ENCODE measurements at regions not wholly inside any gene's neighbourhood (a gene's known extent, or its start where the extent isn't known, plus 50 kb on each side); places are given as distances from the start of the nearest gene placed in this dataset.

- no peak overlapping the region for H3K4me2 ChIP-seq (ENCODE audit: unreplicated experiment)
- H3K9me2 ChIP-seq (ENCODE audit: insufficient read depth): no peaks in the 10 kb centered on the region
- no peak overlapping the region for H3K27ac ChIP-seq
- no peaks in the 10 kb centered on the region for H3K27me3 ChIP-seq (replicated peaks; ENCODE audit: insufficient read depth)
- no peaks in the 10 kb centered on the region for H3K4me1 ChIP-seq (ENCODE audit: insufficient read depth)
- H3K36me3 ChIP-seq (ENCODE audit: low read depth): no peaks in the 10 kb centered on the region
- DNase-seq: no peak
- H3F3A ChIP-seq (ENCODE audit: insufficient read depth): no peaks in the 10 kb centered on the region
- TF ChIP-seq EZH2phosphoT487 (IDR thresholded peaks at IDR 0.05; ENCODE audit: insufficient read depth, low read depth) (no peak), EZH2 (IDR thresholded peaks at IDR 0.05; ENCODE audit: insufficient read depth, poor library complexity, severe bottlenecking) (no peak)
- H3K9me3 ChIP-seq (ENCODE audit: low read depth): no peaks in the 10 kb centered on the region
- no peak overlapping the region for H3K9ac ChIP-seq
- no peaks in the 10 kb centered on the region for H3K79me2 ChIP-seq (ENCODE audit: insufficient read depth)
- H4K20me1 ChIP-seq (ENCODE audit: insufficient read depth): no peaks in the 10 kb centered on the region
- H2AFZ ChIP-seq: no peak overlapping the region
- in situ Hi-C loops (cut with MboI): no loop called here
- no peak overlapping the region for H3K4me3 ChIP-seq
- WGBS, 2 experiments (ENCODE audit: low coverage in 1 of 2, low lambda C conversion rate in 2 of 2, missing lambda C conversion rate in 2 of 2): 60 to 68% methylated on average over 3 of the region's 3 CpGs
These were observed 62.5 kb upstream of the GDNF start for GRCh38 chr5:37902323-37902722.

- H3K4me3 ChIP-seq: no peak overlapping the region
- peak; percentile 66 for DNase-seq
- no peaks in the 10 kb centered on the region for H3K36me3 ChIP-seq (ENCODE audit: low read depth)
- no peaks in the 10 kb centered on the region for H3F3A ChIP-seq (ENCODE audit: insufficient read depth)
- H3K4me2 ChIP-seq (ENCODE audit: unreplicated experiment): no peak overlapping the region
- no peaks in the 10 kb centered on the region for H3K27me3 ChIP-seq (replicated peaks; ENCODE audit: insufficient read depth)
- TF ChIP-seq EZH2phosphoT487 (IDR thresholded peaks at IDR 0.05; ENCODE audit: insufficient read depth, low read depth) (no peak), EZH2 (IDR thresholded peaks at IDR 0.05; ENCODE audit: insufficient read depth, poor library complexity, severe bottlenecking) (no peak)
- no peaks in the 10 kb centered on the region for H3K9me2 ChIP-seq (ENCODE audit: insufficient read depth)
- H3K79me2 ChIP-seq (ENCODE audit: insufficient read depth): no peaks in the 10 kb centered on the region
- WGBS, 2 experiments (ENCODE audit: low coverage in 1 of 2, low lambda C conversion rate in 2 of 2, missing lambda C conversion rate in 2 of 2): 7 to 11% methylated on average over 1 of the region's 1 CpG
- H2AFZ ChIP-seq: no peak overlapping the region
- in situ Hi-C loops (cut with MboI): no loop called here
- H4K20me1 ChIP-seq (ENCODE audit: insufficient read depth): no peaks in the 10 kb centered on the region
- no peaks in the 10 kb centered on the region for H3K9me3 ChIP-seq (ENCODE audit: low read depth)
- H3K9ac ChIP-seq: no peak overlapping the region
- H3K4me1 ChIP-seq (ENCODE audit: insufficient read depth): no peaks in the 10 kb centered on the region
- H3K27ac ChIP-seq: no peak overlapping the region
These were observed 60.9 kb upstream of the GDNF start for GRCh38 chr5:37900692-37901091.

- DNase-seq: no peak
- Histone ChIP-seq H3F3A (ENCODE audit: insufficient read depth) (no peaks in the 10 kb centered on the region), H3K9me2 (ENCODE audit: insufficient read depth) (no peaks in the 10 kb centered on the region), H4K20me1 (ENCODE audit: insufficient read depth) (no peaks in the 10 kb centered on the region), H2AFZ (no peak overlapping the region), H3K4me1 (ENCODE audit: insufficient read depth) (no peaks in the 10 kb centered on the region), H3K9me3 (ENCODE audit: low read depth) (no peaks in the 10 kb centered on the region), H3K27me3 (replicated peaks; ENCODE audit: insufficient read depth) (no peaks in the 10 kb centered on the region), H3K4me3 (no peak overlapping the region), H3K36me3 (ENCODE audit: low read depth) (no peaks in the 10 kb centered on the region), H3K4me2 (ENCODE audit: unreplicated experiment) (no peak overlapping the region), H3K79me2 (ENCODE audit: insufficient read depth) (no peaks in the 10 kb centered on the region), H3K9ac (no peak overlapping the region), H3K27ac (no peak overlapping the region)
- 88 to 90% methylated on average over 1 of the region's 1 CpG for WGBS, 2 experiments (ENCODE audit: low coverage in 1 of 2, low lambda C conversion rate in 2 of 2, missing lambda C conversion rate in 2 of 2)
- no peak for TF ChIP-seq EZH2phosphoT487 (IDR thresholded peaks at IDR 0.05; ENCODE audit: insufficient read depth, low read depth)
- no peak for TF ChIP-seq EZH2 (IDR thresholded peaks at IDR 0.05; ENCODE audit: insufficient read depth, poor library complexity, severe bottlenecking)
- in situ Hi-C loops (cut with MboI): no loop called here
These were observed 59.2 kb upstream of the GDNF start for GRCh38 chr5:37899037-37899436.

GRCh38 chr5:37896159-37896558 lies 56.3 kb upstream of the GDNF start:
- Histone ChIP-seq H3K4me3 (no peak overlapping the region), H2AFZ (no peak overlapping the region), H3K9me3 (ENCODE audit: low read depth) (no peaks in the 10 kb centered on the region), H4K20me1 (ENCODE audit: insufficient read depth) (no peaks in the 10 kb centered on the region), H3F3A (ENCODE audit: insufficient read depth) (no peaks in the 10 kb centered on the region), H3K4me1 (ENCODE audit: insufficient read depth) (no peaks in the 10 kb centered on the region), H3K9me2 (ENCODE audit: insufficient read depth) (no peaks in the 10 kb centered on the region), H3K27ac (no peak overlapping the region), H3K4me2 (ENCODE audit: unreplicated experiment) (no peak overlapping the region), H3K36me3 (ENCODE audit: low read depth) (no peaks in the 10 kb centered on the region), H3K79me2 (ENCODE audit: insufficient read depth) (no peaks in the 10 kb centered on the region), H3K27me3 (replicated peaks; ENCODE audit: insufficient read depth) (no peaks in the 10 kb centered on the region), H3K9ac (no peak overlapping the region)
- 75 to 77% methylated on average over 4 of the region's 4 CpGs for WGBS, 2 experiments (ENCODE audit: low coverage in 1 of 2, low lambda C conversion rate in 2 of 2, missing lambda C conversion rate in 2 of 2)
- TF ChIP-seq EZH2phosphoT487 (IDR thresholded peaks at IDR 0.05; ENCODE audit: insufficient read depth, low read depth): no peak
- TF ChIP-seq EZH2 (IDR thresholded peaks at IDR 0.05; ENCODE audit: insufficient read depth, poor library complexity, severe bottlenecking): no peak
- DNase-seq: no peak
- in situ Hi-C loops (cut with MboI): no loop called here

Measured in GM23248 (cell line).